ENCODE measurements at regions not wholly inside any gene's neighbourhood (a gene's known extent, or its start where the extent isn't known, plus 50 kb on each side); places are given as distances from the start of the nearest gene placed in this dataset.

DNA sequence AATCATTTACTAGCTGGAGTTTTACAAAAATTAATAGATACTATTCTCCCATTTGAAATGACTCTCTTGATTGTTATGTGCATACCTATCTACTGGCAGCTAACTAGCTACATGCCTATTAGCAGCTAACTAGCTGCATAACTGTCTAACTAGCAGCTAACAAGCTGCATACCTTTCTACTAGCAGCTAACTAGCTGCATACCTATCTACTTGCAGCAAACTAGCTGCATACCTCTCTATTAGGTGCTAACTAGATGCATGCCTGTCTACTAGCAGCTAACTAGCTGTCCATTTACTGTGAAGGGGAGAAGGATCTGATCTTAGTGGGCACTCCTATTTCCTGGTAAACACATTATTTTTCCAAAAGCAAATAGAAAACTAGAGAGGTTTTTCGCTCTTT is 439.4 kb upstream of the PFKP start:
- Histone ChIP-seq H3K4me1 (no peaks in the 10 kb centered on the region), H3K27ac (no peak overlapping the region), H3K27me3 (no peaks in the 10 kb centered on the region), H3K36me3 (no peaks in the 10 kb centered on the region), H3K4me3 (no peak overlapping the region), H3K9me3 (no peaks in the 10 kb centered on the region)
- ATAC-seq (no peak), DNase-seq (no peak)
- TF ChIP-seq, protein P1, sequence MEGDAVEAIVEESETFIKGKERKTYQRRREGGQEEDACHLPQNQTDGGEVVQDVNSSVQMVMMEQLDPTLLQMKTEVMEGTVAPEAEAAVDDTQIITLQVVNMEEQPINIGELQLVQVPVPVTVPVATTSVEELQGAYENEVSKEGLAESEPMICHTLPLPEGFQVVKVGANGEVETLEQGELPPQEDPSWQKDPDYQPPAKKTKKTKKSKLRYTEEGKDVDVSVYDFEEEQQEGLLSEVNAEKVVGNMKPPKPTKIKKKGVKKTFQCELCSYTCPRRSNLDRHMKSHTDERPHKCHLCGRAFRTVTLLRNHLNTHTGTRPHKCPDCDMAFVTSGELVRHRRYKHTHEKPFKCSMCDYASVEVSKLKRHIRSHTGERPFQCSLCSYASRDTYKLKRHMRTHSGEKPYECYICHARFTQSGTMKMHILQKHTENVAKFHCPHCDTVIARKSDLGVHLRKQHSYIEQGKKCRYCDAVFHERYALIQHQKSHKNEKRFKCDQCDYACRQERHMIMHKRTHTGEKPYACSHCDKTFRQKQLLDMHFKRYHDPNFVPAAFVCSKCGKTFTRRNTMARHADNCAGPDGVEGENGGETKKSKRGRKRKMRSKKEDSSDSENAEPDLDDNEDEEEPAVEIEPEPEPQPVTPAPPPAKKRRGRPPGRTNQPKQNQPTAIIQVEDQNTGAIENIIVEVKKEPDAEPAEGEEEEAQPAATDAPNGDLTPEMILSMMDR (IDR thresholded peaks at IDR 0.05), result no peak
- intact Hi-C loops (cut with DNase I), result no loop called here

DNA sequence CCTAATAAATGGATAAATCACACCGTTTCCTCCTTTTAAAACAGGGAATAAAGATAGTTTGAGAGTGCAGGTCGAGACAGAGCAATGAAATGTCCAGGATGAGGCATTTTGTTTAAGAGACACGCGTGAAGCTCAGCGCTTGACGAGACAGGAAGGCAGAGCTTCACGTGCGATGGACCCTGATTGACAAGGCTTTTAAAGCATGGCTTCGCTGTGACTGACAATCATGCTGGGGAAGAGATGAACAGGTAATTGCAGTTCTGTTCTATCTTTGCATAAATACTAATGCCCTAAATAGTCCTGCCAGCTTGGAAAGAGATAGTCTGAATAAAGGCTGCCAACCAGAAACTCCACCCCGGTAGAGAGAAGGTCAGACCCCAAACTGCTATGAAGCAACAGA is 442.3 kb upstream of the PFKP start:
- Histone ChIP-seq H3K27ac (no peak overlapping the region), H3K4me1 (no peaks in the 10 kb centered on the region), H3K9me3 (no peaks in the 10 kb centered on the region), H3K27me3 (no peaks in the 10 kb centered on the region), H3K36me3 (no peaks in the 10 kb centered on the region), H3K4me3 (no peak overlapping the region)
- intact Hi-C loops (cut with DNase I), result no loop called here
- TF ChIP-seq, protein P1 (IDR thresholded peaks at IDR 0.05), result no peak
- ATAC-seq, result no peak
- no peak for DNase-seq

DNA sequence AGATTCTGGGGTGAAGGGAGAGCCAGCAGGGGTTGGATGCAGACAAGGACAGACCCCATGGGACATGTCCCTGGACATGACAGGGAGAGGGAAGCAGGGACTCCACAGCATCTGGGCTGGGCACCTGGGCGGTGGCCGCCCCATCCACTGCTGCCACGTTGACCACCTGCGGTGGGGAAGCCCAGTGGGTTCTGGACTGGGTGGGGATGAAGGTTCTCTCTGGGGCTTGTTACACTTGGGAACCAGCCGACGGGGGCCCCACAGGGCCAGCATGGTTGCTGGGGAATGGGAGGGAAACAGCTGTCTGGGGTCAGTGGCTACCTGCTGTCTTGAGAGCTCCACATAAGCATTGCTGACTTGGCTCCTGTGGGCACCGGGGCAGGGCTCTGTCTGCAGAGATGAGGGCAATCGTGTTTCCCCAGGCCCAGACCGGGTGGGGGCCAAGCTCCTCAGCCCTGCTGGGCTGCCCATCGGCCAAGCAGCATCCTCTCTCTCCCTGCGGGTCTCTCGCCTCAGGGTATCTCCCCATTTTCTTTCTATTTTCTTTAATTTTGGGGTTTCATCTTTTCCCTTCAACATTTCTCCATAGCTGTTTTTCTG is 443.6 kb upstream of the PFKP start:
- ATAC-seq (no peak), DNase-seq (no peak)
- H3K27me3 ChIP-seq, result no peaks in the 10 kb centered on the region
- TF ChIP-seq, protein P1 (IDR thresholded peaks at IDR 0.05), result no peak
- H3K4me1 ChIP-seq, result no peaks in the 10 kb centered on the region
- intact Hi-C loops (cut with DNase I), result no loop called here
- H3K4me3 ChIP-seq, result no peak overlapping the region
- H3K36me3 ChIP-seq, result no peaks in the 10 kb centered on the region
- no peak overlapping the region for H3K27ac ChIP-seq
- no peaks in the 10 kb centered on the region for H3K9me3 ChIP-seq

DNA sequence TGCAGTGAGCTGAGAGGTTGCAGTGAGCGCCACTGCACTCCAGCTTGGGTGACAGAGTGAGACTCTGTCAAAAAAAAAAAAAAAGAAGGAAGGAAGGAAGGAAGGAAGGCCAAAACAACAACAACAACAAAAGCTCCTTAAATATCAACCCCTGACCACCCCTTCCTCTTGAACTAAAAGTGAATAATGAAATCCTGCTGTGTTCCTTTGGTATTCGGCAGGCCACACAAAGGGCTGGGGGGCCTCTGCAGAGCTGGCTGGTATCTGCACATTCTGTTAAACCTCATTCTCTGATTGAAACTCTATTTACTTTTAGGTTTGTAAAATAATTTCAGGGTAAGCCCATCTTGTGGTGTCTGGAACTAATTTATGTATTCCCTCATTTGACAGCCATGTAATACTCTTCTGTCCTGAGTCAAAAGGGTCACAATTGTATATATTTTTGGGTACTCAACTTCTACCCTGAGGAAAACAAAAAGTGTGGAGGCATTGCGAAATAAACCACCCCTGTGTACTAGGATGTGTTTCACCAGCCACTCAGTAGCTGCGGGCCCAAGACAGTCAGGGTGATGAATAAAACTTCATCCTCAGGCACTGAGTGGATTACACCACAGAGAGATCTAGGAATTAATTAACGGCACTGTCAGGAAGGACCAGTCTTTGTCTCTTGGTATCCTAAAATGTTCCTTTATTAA is 446.4 kb upstream of the PFKP start:
- no peak for DNase-seq
- Histone ChIP-seq H3K36me3 (no peaks in the 10 kb centered on the region), H3K27ac (no peak overlapping the region), H3K4me1 (no peaks in the 10 kb centered on the region), H3K27me3 (no peaks in the 10 kb centered on the region), H3K4me3 (no peak overlapping the region), H3K9me3 (no peaks in the 10 kb centered on the region)
- TF ChIP-seq, protein P1 (IDR thresholded peaks at IDR 0.05), result no peak
- no peak for ATAC-seq
- intact Hi-C loops (cut with DNase I), result no loop called here

DNA sequence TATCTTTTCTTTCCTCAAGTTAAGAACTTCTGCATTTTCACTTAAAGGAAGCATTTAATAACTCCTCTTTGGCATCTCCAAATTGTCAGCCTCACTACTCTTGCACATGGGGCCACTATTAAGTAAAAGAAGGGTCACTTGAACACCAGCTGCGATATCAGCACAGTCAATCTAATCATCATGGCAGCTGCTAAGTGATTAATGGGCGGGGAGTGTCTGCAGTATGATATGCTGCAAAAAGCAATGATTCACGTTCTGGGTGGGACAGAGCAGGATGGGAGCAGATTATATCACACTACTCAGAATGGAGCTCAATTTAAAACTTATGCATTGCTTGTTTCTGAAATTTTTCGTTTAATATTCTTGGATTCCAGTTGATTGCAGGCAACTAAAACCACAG is 447.4 kb upstream of the PFKP start:
- H3K4me1 ChIP-seq, result no peaks in the 10 kb centered on the region
- no peak overlapping the region for H3K27ac ChIP-seq
- no peak for ATAC-seq
- TF ChIP-seq, protein P1 (IDR thresholded peaks at IDR 0.05), result no peak
- intact Hi-C loops (cut with DNase I), result no loop called here
- no peaks in the 10 kb centered on the region for H3K36me3 ChIP-seq
- no peak overlapping the region for H3K4me3 ChIP-seq
- no peak for DNase-seq
- H3K27me3 ChIP-seq, result no peaks in the 10 kb centered on the region
- no peaks in the 10 kb centered on the region for H3K9me3 ChIP-seq
